HCT116 (cell line): ENCODE measurements at regions not wholly inside any gene's neighbourhood (a gene's known extent, or its start where the extent isn't known, plus 50 kb on each side); places are given as distances from the start of the nearest gene placed in this dataset.
A peak's percentile ranks its signal among the peaks of the same experiment; 100 is the strongest.

ENCODE experiments used
- ATAC-seq: fragments of 200-7000 bp; cut with Tn5 transposase; 2 replicates; pipeline ENCODE4 v1.9.1; 2020; ENCODE audit warnings: mild to moderate bottlenecking, moderate library complexity
- BruUV-seq: library from RNA; stranded (reverse); fragments of 400-500 nt; replicated peaks from 2 replicates; lab custom pipeline; 2021; lab: Mats Ljungman, UMichigan
- CTCF ChIA-PET: fragments of 300-600 bp; sonication (Branson Sonifier 250); formaldehyde crosslinking; loops from one replicate; lab custom pipeline; 2021; ENCODE audit warnings: antibody characterized with exemption; lab: Charles Lee
- POLR2A ChIA-PET: fragments of 300-600, 350-600 bp; sonication (Branson Sonifier 250); formaldehyde crosslinking; loops from one replicate; lab custom pipeline; 2021; ENCODE audit warnings: antibody characterized with exemption; lab: Charles Lee
- RAD21 ChIA-PET, 2 experiments: fragments of 300-600 bp; sonication (Branson Sonifier 250); formaldehyde crosslinking; loops; one replicate each; lab custom pipeline; 2023; ENCODE audit warnings: low total read pairs in 2 of 2; ENCODE audit not compliant: uncharacterized antibody in 2 of 2, unreplicated experiment in 2 of 2, low non-redundant PET in 1 of 2; lab: Charles Lee
- DNase-seq: peaks from one replicate; pipeline ENCODE4 v3.0.0-alpha.2; 2010; ENCODE audit warnings: low read depth, low spot score
- H2AFZ ChIP-seq: fragments of 200-600 bp; shearing (Covaris generic), sonication (generic); 2 replicates; pipeline ENCODE4 v1.6.1; 2017; ENCODE audit warnings: low read depth, mixed run types, mixed read lengths, antibody characterized with exemption, low read length; ENCODE audit not compliant: poor library complexity, severe bottlenecking
- H3K27ac ChIP-seq: 2 replicates; pipeline ENCODE4 v1.5.1; 2012; ENCODE audit warnings: low read depth, low read length
- H3K27me3 ChIP-seq: fragments of 200-600 bp; sonication (generic); 2 replicates; pipeline ENCODE4 v1.6.1; 2016; ENCODE audit warnings: mixed run types, low read length, mixed read lengths; ENCODE audit not compliant: insufficient read depth
- H3K36me3 ChIP-seq, 2 experiments: fragments of 200-500 bp in 1 of 2; fragments of 200-600 bp in 1 of 2; sonication (Bioruptor generic) in 1 of 2; sonication (generic) in 1 of 2; 2 replicates each; pipeline versions ENCODE4 v1.5.1 to v1.6.1; 2014 to 2016; ENCODE audit warnings: low read length in 2 of 2, inconsistent platforms in 1 of 2, mixed read lengths in 1 of 2, mixed run types in 1 of 2; ENCODE audit not compliant: insufficient read depth in 2 of 2, control insufficient read depth in 1 of 2
- H3K4me1 ChIP-seq, 2 experiments: fragments of 200-600 bp in 1 of 2; sonication (generic) in 1 of 2; 2 replicates each; pipeline versions ENCODE4 v1.5.1 to v1.6.1; 2012 to 2017; ENCODE audit warnings: low read length in 2 of 2, inconsistent platforms in 1 of 2, mild to moderate bottlenecking in 1 of 2, mixed read lengths in 1 of 2, mixed run types in 1 of 2, moderate library complexity in 1 of 2; ENCODE audit not compliant: insufficient read depth in 2 of 2, control insufficient read depth in 1 of 2
- H3K4me2 ChIP-seq: fragments of 200-600 bp; sonication (generic); 2 replicates; pipeline ENCODE4 v1.6.1; 2017; ENCODE audit warnings: mixed run types, low read length, mixed read lengths
- H3K4me3 ChIP-seq, 2 experiments: fragments of 200-600 bp in 1 of 2; sonication (generic) in 1 of 2; replicated peaks in 1 of 2; 2 replicates each; pipeline ENCODE4 v1.5.1; 2011 to 2016; ENCODE audit warnings: low read length in 2 of 2, control low read depth in 1 of 2, low read depth in 1 of 2, mild to moderate bottlenecking in 1 of 2, mixed read lengths in 1 of 2, mixed run types in 1 of 2
- H3K79me2 ChIP-seq: fragments of 200-600 bp; sonication (generic); 2 replicates; pipeline ENCODE4 v1.6.1; 2017; ENCODE audit warnings: mild to moderate bottlenecking, mixed run types, low read length, moderate library complexity, mixed read lengths; ENCODE audit not compliant: insufficient read depth
- H3K9ac ChIP-seq: fragments of 200-600 bp; sonication (generic); 2 replicates; pipeline ENCODE4 v1.6.1; 2016; ENCODE audit warnings: low read length, mixed read lengths
- H3K9me2 ChIP-seq: fragments of 200-600 bp; sonication (generic), shearing (Covaris generic); 2 replicates; pipeline ENCODE4 v1.6.1; 2017; ENCODE audit warnings: mixed run types, mild to moderate bottlenecking, moderate library complexity; ENCODE audit not compliant: insufficient read depth
- H3K9me3 ChIP-seq, 2 experiments: fragments of 200-500 bp in 1 of 2; fragments of 200-600 bp in 1 of 2; sonication (Bioruptor generic) in 1 of 2; sonication (generic) in 1 of 2; 2 replicates each; pipeline ENCODE4 v1.6.1; 2014 to 2017; ENCODE audit warnings: low read length in 2 of 2, mixed read lengths in 2 of 2, inconsistent platforms in 1 of 2, low read depth in 1 of 2, mild to moderate bottlenecking in 1 of 2, mixed run types in 1 of 2, moderate library complexity in 1 of 2; ENCODE audit not compliant: control insufficient read depth in 1 of 2, insufficient read depth in 1 of 2
- H4K20me1 ChIP-seq: fragments of 200-600 bp; sonication (generic), shearing (Covaris generic); 2 replicates; pipeline ENCODE4 v1.6.1; 2017; ENCODE audit warnings: mixed run types, mild to moderate bottlenecking, moderate library complexity; ENCODE audit not compliant: insufficient read depth
- CEBPB ChIP-seq: IDR thresholded peaks from 2 replicates; pipeline ENCODE4 v1.6.1; 2012; ENCODE audit warnings: low read depth
- EGR1 ChIP-seq: IDR thresholded peaks from 2 replicates; pipeline ENCODE4 v1.6.1; 2012; ENCODE audit warnings: low read depth
- ELF1 ChIP-seq: IDR thresholded peaks from 2 replicates; pipeline ENCODE4 v1.6.1; 2012; ENCODE audit warnings: low read depth, borderline replicate concordance
- MAX ChIP-seq: IDR thresholded peaks from 2 replicates; pipeline ENCODE4 v1.6.1; 2012
- POLR2A ChIP-seq: IDR thresholded peaks from 2 replicates; pipeline ENCODE4 v1.7.0; 2011; ENCODE audit warnings: borderline replicate concordance; ENCODE audit not compliant: insufficient read depth, insufficient read length; ENCODE audit errors: extremely low read depth
- REST ChIP-seq: IDR thresholded peaks from 2 replicates; pipeline ENCODE4 v1.6.1; 2012; ENCODE audit warnings: low read depth
- SIN3A ChIP-seq: IDR thresholded peaks from 2 replicates; pipeline ENCODE4 v1.6.1; 2012; ENCODE audit warnings: low read depth
- TCF7L2 ChIP-seq: IDR thresholded peaks from 2 replicates; pipeline ENCODE4 v1.7.0; 2011; ENCODE audit warnings: borderline replicate concordance, inconsistent platforms; ENCODE audit not compliant: insufficient read depth, insufficient read length; ENCODE audit errors: extremely low read depth
- ZBTB33 ChIP-seq: IDR thresholded peaks from 2 replicates; pipeline ENCODE4 v1.6.1; 2011; ENCODE audit warnings: mild to moderate bottlenecking, low read length, moderate library complexity; ENCODE audit not compliant: insufficient replicate concordance; ENCODE audit errors: extremely low read depth
- ZFX ChIP-seq: fragments of 450-650 bp; IDR thresholded peaks from 2 replicates; pipeline ENCODE4 v1.6.1; 2017
- ZNF274 ChIP-seq: fragments of 200-500 bp; sonication (Bioruptor generic); IDR thresholded peaks from 2 replicates; pipeline ENCODE4 v1.6.1; 2014; ENCODE audit warnings: mild to moderate bottlenecking, low read depth, low read length, inconsistent platforms
- intact Hi-C: fragments of 100-400 bp; cut with micrococcal nuclease; formaldehyde crosslinking; loops from 2 replicates; pipeline ENCODE4 v1.10.0; 2022

GRCh38 chr2:226581004-226581403 is 218.6 kb downstream of the IRS1 start (continued):
- TF ChIP-seq REST, result no peak
- no peak for TF ChIP-seq MAX
- TF ChIP-seq ZFX, result no peak
- TF ChIP-seq EGR1, result no peak

- no peaks in the 10 kb centered on the region for H3K9me2 ChIP-seq
- DNase-seq (no peak), ATAC-seq (no peak)
- H2AFZ ChIP-seq, result no peak overlapping the region
- peak overlapping the region; percentile 67 for H3K4me2 ChIP-seq
- H3K9ac ChIP-seq, result peak overlapping the region; percentile 49
- H3K79me2 ChIP-seq, result peaks cover 4% of the 10 kb centered on the region; the same call in 1 of the 2 replicates
- H4K20me1 ChIP-seq, result no peaks in the 10 kb centered on the region
- ChIA-PET CTCF (no interaction called here), POLR2A (interaction anchor here (1.4 kb wide), 1 partner anchor 70 kb away, joined by 3 read pairs; no protein-coding TSS in a partner anchor), RAD21 (no interaction called here)
- H3K4me1 ChIP-seq, result peaks cover 65 to 85% of the 10 kb centered on the region in 2 experiments
- peak overlapping the region; percentile 92 for H3K27ac ChIP-seq
- H3K27me3 ChIP-seq, result no peaks in the 10 kb centered on the region
- intact Hi-C loops, result no loop called here
- H3K9me3 ChIP-seq, result no peaks in the 10 kb centered on the region
- TF ChIP-seq TCF7L2 (no peak), SIN3A (no peak), POLR2A (no peak), ELF1 (no peak), ZNF274 (no peak), MAX (no peak), ZFX (no peak), CEBPB (no peak), ZBTB33 (no peak)
- no peak overlapping the region for H3K4me3 ChIP-seq
- H3K36me3 ChIP-seq, result no peaks in the 10 kb centered on the region
- no TSS peak for BruUV-seq
Observed at GRCh38 chr2:226580403-226580802, 219.2 kb downstream of the IRS1 start.
